ENCODE measurements at regions not wholly inside any gene's neighbourhood (a gene's known extent, or its start where the extent isn't known, plus 50 kb on each side); places are given as distances from the start of the nearest gene placed in this dataset.

- TF ChIP-seq HDGF (IDR thresholded peaks at IDR 0.05; ENCODE audit: borderline replicate concordance) (no peak), SUZ12 (IDR thresholded peaks at IDR 0.05) (no peak), SP1 (IDR thresholded peaks at IDR 0.05) (no peak), FOXM1 (IDR thresholded peaks at IDR 0.05; ENCODE audit: borderline replicate concordance) (no peak), BHLHE40 (IDR thresholded peaks at IDR 0.05; ENCODE audit: borderline replicate concordance) (no peak), FOXA1 (IDR thresholded peaks at IDR 0.05) (no peak), ELF4 (IDR thresholded peaks at IDR 0.05) (no peak), CTBP1 (IDR thresholded peaks at IDR 0.05; ENCODE audit: borderline replicate concordance) (no peak), ARNT (IDR thresholded peaks at IDR 0.05) (no peak)
- TF ChIP-seq, protein P1, sequence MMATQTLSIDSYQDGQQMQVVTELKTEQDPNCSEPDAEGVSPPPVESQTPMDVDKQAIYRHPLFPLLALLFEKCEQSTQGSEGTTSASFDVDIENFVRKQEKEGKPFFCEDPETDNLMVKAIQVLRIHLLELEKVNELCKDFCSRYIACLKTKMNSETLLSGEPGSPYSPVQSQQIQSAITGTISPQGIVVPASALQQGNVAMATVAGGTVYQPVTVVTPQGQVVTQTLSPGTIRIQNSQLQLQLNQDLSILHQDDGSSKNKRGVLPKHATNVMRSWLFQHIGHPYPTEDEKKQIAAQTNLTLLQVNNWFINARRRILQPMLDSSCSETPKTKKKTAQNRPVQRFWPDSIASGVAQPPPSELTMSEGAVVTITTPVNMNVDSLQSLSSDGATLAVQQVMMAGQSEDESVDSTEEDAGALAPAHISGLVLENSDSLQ (IDR thresholded peaks at IDR 0.05) = no peak
Measured at GRCh38 chr5:163293836-163294235, 143.6 kb upstream of the CCNG1 start.

Data from HEK293T (cell line).